ENCODE measurements at regions not wholly inside any gene's neighbourhood (a gene's known extent, or its start where the extent isn't known, plus 50 kb on each side); places are given as distances from the start of the nearest gene placed in this dataset.

- Histone ChIP-seq H3K9me1 (ENCODE audit: insufficient read depth, low read length) (no peaks in the 10 kb centered on the region), H3K27me3 (ENCODE audit: control insufficient read depth, insufficient read depth, low read length) (no peaks in the 10 kb centered on the region), H2BK5ac (ENCODE audit: low read depth, low read length, poor library complexity, severe bottlenecking) (no peak overlapping the region), H3K27ac (ENCODE audit: insufficient read depth, low read length) (no peak overlapping the region), H3K9ac (ENCODE audit: low read depth, low read length) (no peak overlapping the region), H2AK9ac (replicated peaks; ENCODE audit: low read depth, low read length, poor library complexity) (no peak overlapping the region), H3K18ac (ENCODE audit: low read depth, low read length) (no peak overlapping the region), H4K20me1 (ENCODE audit: insufficient read depth, low read length) (no peaks in the 10 kb centered on the region), H2BK20ac (ENCODE audit: low read depth, low read length) (no peak overlapping the region), H3K4ac (ENCODE audit: low read depth, low read length) (no peak overlapping the region), H3K56ac (ENCODE audit: extremely low read depth, insufficient read depth, low read length) (no peak overlapping the region), H4K91ac (ENCODE audit: insufficient read depth, low read depth, low read length) (no peak overlapping the region), H3K4me1 (ENCODE audit: control insufficient read depth, insufficient read depth, low read length) (no peaks in the 10 kb centered on the region), H2AK5ac (ENCODE audit: low read depth, low read length) (no peak overlapping the region), H3K4me2 (ENCODE audit: low read depth, low read length) (no peak overlapping the region), H3K4me3 (ENCODE audit: insufficient read depth, low read depth, low read length) (no peak overlapping the region), H3K14ac (replicated peaks; ENCODE audit: low read depth, low read length) (no peak overlapping the region), H4K5ac (ENCODE audit: low read depth, low read length) (no peak overlapping the region), H3K9me3 (ENCODE audit: control insufficient read depth, insufficient read depth, low read length) (peaks cover 34% of the 10 kb centered on the region), H3K36me3 (ENCODE audit: control insufficient read depth, insufficient read depth, low read length) (no peaks in the 10 kb centered on the region), H3K23ac (ENCODE audit: low read depth, low read length) (no peak overlapping the region), H4K8ac (ENCODE audit: low read depth in 2 of 2, low read length in 2 of 2) (no peak overlapping the region), H2BK120ac (ENCODE audit: low read depth, low read length) (no peak overlapping the region), H2AFZ (replicated peaks; ENCODE audit: low read length, poor library complexity) (no peak overlapping the region), H3K79me1 (ENCODE audit: low read depth in 1 of 2, low read length in 2 of 2) (no peaks in the 10 kb centered on the region), H2BK15ac (ENCODE audit: low read depth, low read length) (no peak overlapping the region)
- in situ Hi-C loops (cut with MboI; ENCODE audit: low sequenced_read_pairs) (no loop called here), dilution Hi-C loops (cut with HindIII; ENCODE audit: low sequenced_read_pairs, unreplicated experiment) (no loop called here), intact Hi-C loops (cut with micrococcal nuclease) (no loop called here)
- ATAC-seq (ENCODE audit: low read depth) = no peak
- BruUV-seq (replicated peaks) = no TSS peak
- no peak for DNase-seq
- TF ChIP-seq NFE2L2 (IDR thresholded peaks at IDR 0.05; ENCODE audit: low read depth, low read length) (no peak), RFX5 (IDR thresholded peaks at IDR 0.05; ENCODE audit: low read depth, low read length) (no peak), RAD21 (IDR thresholded peaks at IDR 0.05; ENCODE audit: low read length) (no peak), RCOR1 (IDR thresholded peaks at IDR 0.05; ENCODE audit: insufficient replicate concordance, low read length) (no peak), FOS (IDR thresholded peaks at IDR 0.05; ENCODE audit: low read depth, low read length) (no peak), MAFK (IDR thresholded peaks at IDR 0.05; ENCODE audit: low read depth, low read length) (no peak), CEBPB (IDR thresholded peaks at IDR 0.05; ENCODE audit: low read depth, low read length) (no peak), CHD1 (IDR thresholded peaks at IDR 0.05; ENCODE audit: low read depth, low read length) (no peak), POLR2A (IDR thresholded peaks at IDR 0.05; ENCODE audit: low read depth, low read length) (no peak), MXI1 (IDR thresholded peaks at IDR 0.05; ENCODE audit: borderline replicate concordance, low read depth, low read length) (no peak), MAZ (IDR thresholded peaks at IDR 0.05; ENCODE audit: borderline replicate concordance, low read depth, low read length) (no peak), ELK1 (IDR thresholded peaks at IDR 0.05; ENCODE audit: borderline replicate concordance, low read depth, low read length) (no peak)
- TF ChIP-seq, protein P1, sequence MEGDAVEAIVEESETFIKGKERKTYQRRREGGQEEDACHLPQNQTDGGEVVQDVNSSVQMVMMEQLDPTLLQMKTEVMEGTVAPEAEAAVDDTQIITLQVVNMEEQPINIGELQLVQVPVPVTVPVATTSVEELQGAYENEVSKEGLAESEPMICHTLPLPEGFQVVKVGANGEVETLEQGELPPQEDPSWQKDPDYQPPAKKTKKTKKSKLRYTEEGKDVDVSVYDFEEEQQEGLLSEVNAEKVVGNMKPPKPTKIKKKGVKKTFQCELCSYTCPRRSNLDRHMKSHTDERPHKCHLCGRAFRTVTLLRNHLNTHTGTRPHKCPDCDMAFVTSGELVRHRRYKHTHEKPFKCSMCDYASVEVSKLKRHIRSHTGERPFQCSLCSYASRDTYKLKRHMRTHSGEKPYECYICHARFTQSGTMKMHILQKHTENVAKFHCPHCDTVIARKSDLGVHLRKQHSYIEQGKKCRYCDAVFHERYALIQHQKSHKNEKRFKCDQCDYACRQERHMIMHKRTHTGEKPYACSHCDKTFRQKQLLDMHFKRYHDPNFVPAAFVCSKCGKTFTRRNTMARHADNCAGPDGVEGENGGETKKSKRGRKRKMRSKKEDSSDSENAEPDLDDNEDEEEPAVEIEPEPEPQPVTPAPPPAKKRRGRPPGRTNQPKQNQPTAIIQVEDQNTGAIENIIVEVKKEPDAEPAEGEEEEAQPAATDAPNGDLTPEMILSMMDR (conservative IDR thresholded peaks at IDR 0.05; ENCODE audit: low read depth, low read length) = no peak
- TF ChIP-seq, protein P2, sequence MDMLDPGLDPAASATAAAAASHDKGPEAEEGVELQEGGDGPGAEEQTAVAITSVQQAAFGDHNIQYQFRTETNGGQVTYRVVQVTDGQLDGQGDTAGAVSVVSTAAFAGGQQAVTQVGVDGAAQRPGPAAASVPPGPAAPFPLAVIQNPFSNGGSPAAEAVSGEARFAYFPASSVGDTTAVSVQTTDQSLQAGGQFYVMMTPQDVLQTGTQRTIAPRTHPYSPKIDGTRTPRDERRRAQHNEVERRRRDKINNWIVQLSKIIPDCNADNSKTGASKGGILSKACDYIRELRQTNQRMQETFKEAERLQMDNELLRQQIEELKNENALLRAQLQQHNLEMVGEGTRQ (IDR thresholded peaks at IDR 0.05; ENCODE audit: low read depth, low read length) = no peak
- ChIA-PET CTCF (no interaction called here), POLR2A (ENCODE audit: unreplicated experiment) (no interaction called here)
- WGBS, 2 experiments (ENCODE audit: extremely low coverage in 2 of 2, insufficient read length in 1 of 2) = no CpG with 5 or more reads among the region's 8 CpGs
Observed at GRCh38 chr2:2648094-2648493, 317.0 kb upstream of the MYT1L start.
